Hepatocyte (in vitro differentiated cells): ENCODE measurements at regions not wholly inside any gene's neighbourhood (a gene's known extent, or its start where the extent isn't known, plus 50 kb on each side); places are given as distances from the start of the nearest gene placed in this dataset.

Experiments
- EZH2 ChIP-seq: fragments of 200-600 bp; sonication (generic); IDR thresholded peaks from 2 replicates; pipeline ENCODE4 v1.6.1; 2016; ENCODE audit warnings: antibody characterized with exemption, mild to moderate bottlenecking, borderline replicate concordance
- EZH2phosphoT487 ChIP-seq: fragments of 200-600 bp; sonication (generic); IDR thresholded peaks from one replicate; pipeline ENCODE4 v1.6.1; 2018; ENCODE audit warnings: antibody characterized with exemption, mild to moderate bottlenecking, low read depth, moderate library complexity; ENCODE audit not compliant: unreplicated experiment, severe bottlenecking
- TF ChIP-seq, protein P1 (sequence below): fragments of 200-600 bp; sonication (generic); IDR thresholded peaks from 2 replicates; pipeline ENCODE4 v1.5.1; 2016; ENCODE audit warnings: antibody characterized with exemption, mild to moderate bottlenecking; ENCODE audit not compliant: poor library complexity

DNA sequence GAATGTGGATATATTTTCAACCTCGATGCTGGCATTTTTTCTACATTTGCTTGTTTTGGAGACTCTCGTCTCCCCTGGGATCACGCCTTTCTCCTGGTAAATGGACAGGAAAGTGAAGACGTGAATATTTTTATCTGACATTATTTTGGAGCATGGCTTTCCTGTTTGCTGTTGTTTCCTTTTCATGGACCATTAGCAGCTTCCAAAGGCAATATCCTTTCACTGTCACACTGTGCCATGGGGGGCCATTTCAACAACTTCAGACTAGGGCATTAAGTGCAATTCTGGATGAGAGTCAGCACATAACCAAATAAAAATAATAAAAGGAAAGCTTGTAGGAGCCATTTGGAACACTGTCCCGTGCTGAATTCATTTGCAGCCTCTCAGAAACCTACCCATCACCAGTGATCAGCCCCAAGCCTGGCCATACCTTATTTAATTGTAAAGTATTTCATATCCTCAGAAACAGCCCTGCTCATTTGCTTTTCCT lies 75.9 kb upstream of the NEUROD6 start:
- TF ChIP-seq, protein P1, sequence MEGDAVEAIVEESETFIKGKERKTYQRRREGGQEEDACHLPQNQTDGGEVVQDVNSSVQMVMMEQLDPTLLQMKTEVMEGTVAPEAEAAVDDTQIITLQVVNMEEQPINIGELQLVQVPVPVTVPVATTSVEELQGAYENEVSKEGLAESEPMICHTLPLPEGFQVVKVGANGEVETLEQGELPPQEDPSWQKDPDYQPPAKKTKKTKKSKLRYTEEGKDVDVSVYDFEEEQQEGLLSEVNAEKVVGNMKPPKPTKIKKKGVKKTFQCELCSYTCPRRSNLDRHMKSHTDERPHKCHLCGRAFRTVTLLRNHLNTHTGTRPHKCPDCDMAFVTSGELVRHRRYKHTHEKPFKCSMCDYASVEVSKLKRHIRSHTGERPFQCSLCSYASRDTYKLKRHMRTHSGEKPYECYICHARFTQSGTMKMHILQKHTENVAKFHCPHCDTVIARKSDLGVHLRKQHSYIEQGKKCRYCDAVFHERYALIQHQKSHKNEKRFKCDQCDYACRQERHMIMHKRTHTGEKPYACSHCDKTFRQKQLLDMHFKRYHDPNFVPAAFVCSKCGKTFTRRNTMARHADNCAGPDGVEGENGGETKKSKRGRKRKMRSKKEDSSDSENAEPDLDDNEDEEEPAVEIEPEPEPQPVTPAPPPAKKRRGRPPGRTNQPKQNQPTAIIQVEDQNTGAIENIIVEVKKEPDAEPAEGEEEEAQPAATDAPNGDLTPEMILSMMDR = no peak
- TF ChIP-seq EZH2 (no peak), EZH2phosphoT487 (no peak)
